ENCODE measurements at regions not wholly inside any gene's neighbourhood (a gene's known extent, or its start where the extent isn't known, plus 50 kb on each side); places are given as distances from the start of the nearest gene placed in this dataset.

GRCh38 chr22:49666146-49666809, 161.4 kb downstream of the BRD1 start:
- H3K4me3 ChIP-seq (ENCODE audit: low read depth, low read length), result no peak overlapping the region
- no peak for DNase-seq (ENCODE audit: low read depth)
- no peak for TF ChIP-seq CTCF (conservative IDR thresholded peaks at IDR 0.05; ENCODE audit: low read depth, low read length)

- H3K4me3 ChIP-seq (ENCODE audit: low read depth, low read length), result no peak overlapping the region
- no peak for DNase-seq (ENCODE audit: low read depth)
- no peak for TF ChIP-seq CTCF (conservative IDR thresholded peaks at IDR 0.05; ENCODE audit: low read depth, low read length)
Observed at GRCh38 chr22:49664891-49665290, 162.8 kb downstream of the BRD1 start.

GRCh38 chr22:49664371-49664881, 163.2 kb downstream of the BRD1 start:
- no peak for DNase-seq (ENCODE audit: low read depth)
- TF ChIP-seq CTCF (conservative IDR thresholded peaks at IDR 0.05; ENCODE audit: low read depth, low read length), result no peak
- H3K4me3 ChIP-seq (ENCODE audit: low read depth, low read length), result no peak overlapping the region

- no peak overlapping the region for H3K4me3 ChIP-seq (ENCODE audit: low read depth, low read length)
- TF ChIP-seq CTCF (conservative IDR thresholded peaks at IDR 0.05; ENCODE audit: low read depth, low read length), result no peak
- DNase-seq (ENCODE audit: low read depth), result no peak
Observed at GRCh38 chr22:49663823-49664222, 163.8 kb downstream of the BRD1 start.

- TF ChIP-seq CTCF (conservative IDR thresholded peaks at IDR 0.05; ENCODE audit: low read depth, low read length), result no peak
- H3K4me3 ChIP-seq (ENCODE audit: low read depth, low read length), result no peak overlapping the region
- no peak for DNase-seq (ENCODE audit: low read depth)
Observed at GRCh38 chr22:49663311-49663711, 164.4 kb downstream of the BRD1 start.

GRCh38 chr22:49662681-49663080, 165.0 kb downstream of the BRD1 start:
- no peak for TF ChIP-seq CTCF (conservative IDR thresholded peaks at IDR 0.05; ENCODE audit: low read depth, low read length)
- no peak overlapping the region for H3K4me3 ChIP-seq (ENCODE audit: low read depth, low read length)
- no peak for DNase-seq (ENCODE audit: low read depth)
